B cell (primary cell): ENCODE measurements at regions not wholly inside any gene's neighbourhood (a gene's known extent, or its start where the extent isn't known, plus 50 kb on each side); places are given as distances from the start of the nearest gene placed in this dataset.

Source experiments
- ATAC-seq: fragments of 200-7000 bp; cut with Tn5 transposase; one replicate; pipeline ENCODE4 v1.10.0; 2021; ENCODE audit warnings: low read depth, mild to moderate bottlenecking, moderate number of reproducible peaks, moderate library complexity
- CTCF ChIA-PET: fragments of 350-600 bp; sonication (Branson Sonifier 250); formaldehyde crosslinking; loops from one replicate; lab custom pipeline; 2021; ENCODE audit warnings: antibody characterized with exemption, inconsistent platforms; lab: Charles Lee
- POLR2A ChIA-PET: fragments of 350-600 bp; sonication (Branson Sonifier 250); formaldehyde crosslinking; loops from one replicate; lab custom pipeline; 2021; ENCODE audit warnings: antibody characterized with exemption; lab: Charles Lee
- DNase-seq: peaks from one replicate; pipeline ENCODE4 v3.0.0; 2013
- H2AFZ ChIP-seq: 2 replicates; pipeline ENCODE4 v1.6.1; 2012; ENCODE audit warnings: mild to moderate bottlenecking, low read depth, low read length; ENCODE audit not compliant: insufficient read depth, poor library complexity, severe bottlenecking
- H3K27ac ChIP-seq, 2 donors: 1 replicate in 1 of 2; 2 replicates in 1 of 2; pipeline ENCODE4 v1.5.1; 2012 to 2013; ENCODE audit warnings: low read length in 2 of 2, mild to moderate bottlenecking in 2 of 2, moderate library complexity in 1 of 2
- H3K27me3 ChIP-seq, 4 experiments: fragments of 200-600 bp in 1 of 4; sonication (generic) in 1 of 4; replicated peaks in 1 of 4; 1 replicate in 2 of 4; 2 replicates in 2 of 4; pipeline versions ENCODE4 v1.6.1 to v1.7.0; 2013 to 2016; ENCODE audit warnings: low read length in 3 of 4, mild to moderate bottlenecking in 2 of 4, mixed read lengths in 1 of 4, moderate library complexity in 1 of 4; ENCODE audit not compliant: insufficient read depth in 4 of 4, control insufficient read depth in 3 of 4; ENCODE audit errors: control extremely low read depth in 1 of 4
- H3K36me3 ChIP-seq, 2 experiments: replicated peaks in 1 of 2; 1 replicate in 1 of 2; 2 replicates in 1 of 2; pipeline versions ENCODE4 v1.6.1 to v1.7.1; 2013; ENCODE audit warnings: low read length in 1 of 2; ENCODE audit not compliant: insufficient read depth in 2 of 2, control insufficient read depth in 1 of 2; ENCODE audit errors: control extremely low read depth in 1 of 2, extremely low read depth in 1 of 2
- H3K4me1 ChIP-seq, 2 donors: fragments of 200-600 bp in 1 of 2; sonication (generic) in 1 of 2; 1 replicate in 1 of 2; 2 replicates in 1 of 2; pipeline versions ENCODE4 v1.5.1 to v1.6.1; 2013 to 2017; ENCODE audit warnings: low read length in 2 of 2; ENCODE audit not compliant: control insufficient read depth in 2 of 2, insufficient read depth in 2 of 2
- H3K4me2 ChIP-seq: replicated peaks from 2 replicates; pipeline ENCODE3; 2012; ENCODE audit warnings: mild to moderate bottlenecking, low read depth, low read length; ENCODE audit not compliant: poor library complexity, severe bottlenecking
- H3K4me3 ChIP-seq, 5 experiments: fragments of 200-600 bp in 1 of 5; sonication (generic) in 1 of 5; 1 replicate in 3 of 5; 2 replicates in 2 of 5; pipeline versions ENCODE4 v1.5.1 to v1.7.0; 2011 to 2016; ENCODE audit warnings: low read length in 4 of 5, mild to moderate bottlenecking in 4 of 5, low read depth in 2 of 5, control low read depth in 1 of 5, moderate library complexity in 1 of 5; ENCODE audit not compliant: insufficient read depth in 1 of 5; ENCODE audit errors: control extremely low read depth in 1 of 5, extremely low read depth in 1 of 5
- H3K79me2 ChIP-seq: fragments of 200-600 bp; sonication (generic); one replicate; pipeline ENCODE4 v1.6.0; 2016; ENCODE audit warnings: low read length; ENCODE audit not compliant: control insufficient read depth, insufficient read depth
- H3K9ac ChIP-seq: fragments of 200-600 bp; sonication (generic); 2 replicates; pipeline ENCODE4 v1.6.1; 2017; ENCODE audit warnings: mild to moderate bottlenecking, low read length, moderate library complexity
- H3K9me3 ChIP-seq, 3 donors: one replicate each; pipeline versions ENCODE4 v1.6.1 to v1.7.1; 2013; ENCODE audit warnings: low read length in 2 of 3; ENCODE audit not compliant: control insufficient read depth in 2 of 3, insufficient read depth in 1 of 3; ENCODE audit errors: control extremely low read depth in 1 of 3
- H4K20me1 ChIP-seq: 2 replicates; pipeline ENCODE4 v1.6.0; 2012; ENCODE audit warnings: mild to moderate bottlenecking, low read length; ENCODE audit not compliant: insufficient read depth, control insufficient read depth, poor library complexity, severe bottlenecking
- H3K27ac Mint-ChIP-seq: one replicate; pipeline ENCODE4 v1.8.0; 2021; ENCODE audit warnings: mixed read lengths
- H3K27me3 Mint-ChIP-seq: one replicate; pipeline ENCODE4 v1.8.0; 2021; ENCODE audit warnings: mixed read lengths
- H3K4me1 Mint-ChIP-seq: one replicate; pipeline ENCODE4 v1.8.0; 2021; ENCODE audit warnings: mixed read lengths
- H3K4me3 Mint-ChIP-seq: one replicate; pipeline ENCODE4 v1.8.0; 2021; ENCODE audit warnings: mixed read lengths
- H3K9me3 Mint-ChIP-seq: one replicate; pipeline ENCODE4 v1.8.0; 2022; ENCODE audit warnings: mixed read lengths; ENCODE audit not compliant: insufficient read depth
- EZH2 ChIP-seq: IDR thresholded peaks from 2 replicates; pipeline ENCODE4 v1.6.1; 2012; ENCODE audit warnings: borderline replicate concordance, low read depth, mild to moderate bottlenecking, moderate library complexity, low read length; ENCODE audit not compliant: insufficient read depth, poor library complexity, severe bottlenecking
- WGBS: methylation state at CpG from one replicate; pipeline ENCODE4 v1.1.5; 2013; ENCODE audit warnings: missing lambda C conversion rate; ENCODE audit not compliant: insufficient coverage; 5-methylcytosine and 5-hydroxymethylcytosine counted together
- intact Hi-C: fragments of 100-400 bp; cut with micrococcal nuclease; formaldehyde crosslinking; loops from one replicate; pipeline ENCODE4 v1.10.0; 2022
- TF ChIP-seq, protein P1 (sequence below): fragments of 200-600 bp; IDR thresholded peaks from one replicate; pipeline ENCODE4 v1.8.0; 2022; ENCODE audit warnings: antibody characterized with exemption, mild to moderate bottlenecking

DNA sequence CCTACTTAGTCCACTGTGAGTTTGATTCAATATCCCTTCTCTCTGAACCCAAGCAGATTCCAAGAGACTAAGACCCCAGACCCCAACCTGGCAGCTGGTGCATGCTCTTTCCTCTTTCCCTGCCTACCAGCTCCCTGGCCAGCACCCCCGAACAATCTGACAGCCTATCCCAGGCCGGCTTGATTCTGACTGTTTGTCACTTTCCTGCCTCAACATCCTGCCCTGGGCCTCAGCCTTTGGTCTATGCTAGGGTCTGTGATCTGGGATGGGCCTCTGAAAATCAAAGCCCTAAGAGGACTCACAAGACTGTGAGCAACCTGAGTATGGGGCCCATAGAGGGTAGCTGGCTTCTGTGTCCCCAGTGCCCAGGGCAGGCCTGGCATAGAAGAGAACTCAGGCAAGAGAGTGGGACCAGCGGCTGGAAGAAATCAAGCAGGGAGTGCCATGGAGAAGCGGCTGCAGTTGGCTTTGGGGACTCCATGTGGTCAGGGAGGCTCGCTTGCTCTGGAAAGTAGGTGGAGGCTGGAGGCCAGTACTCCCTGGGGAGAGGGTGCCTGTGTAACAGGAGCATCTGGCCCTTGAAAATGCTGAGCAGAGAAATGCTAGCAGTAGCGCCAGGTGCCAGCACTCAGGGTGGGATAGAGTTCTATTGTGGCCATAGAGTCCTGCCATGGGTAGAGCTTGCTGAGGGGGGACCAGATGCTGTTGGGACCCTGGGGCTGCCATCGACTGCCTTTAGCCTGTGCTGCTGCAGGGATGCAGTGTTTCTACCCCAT, 343.9 kb downstream of the DYSF start:
- no peak overlapping the region for H3K9ac ChIP-seq
- H3K27ac Mint-ChIP-seq = no peak overlapping the region
- H2AFZ ChIP-seq = no peak overlapping the region
- CTCF ChIA-PET = no interaction called here
- no peaks in the 10 kb centered on the region for H3K27me3 ChIP-seq
- H3K27ac ChIP-seq = no peak overlapping the region
- H3K9me3 ChIP-seq = no peaks in the 10 kb centered on the region
- H3K4me2 ChIP-seq = no peak overlapping the region
- H3K9me3 Mint-ChIP-seq = no peaks in the 10 kb centered on the region
- no peaks in the 10 kb centered on the region for H3K27me3 Mint-ChIP-seq
- TF ChIP-seq, protein P1, sequence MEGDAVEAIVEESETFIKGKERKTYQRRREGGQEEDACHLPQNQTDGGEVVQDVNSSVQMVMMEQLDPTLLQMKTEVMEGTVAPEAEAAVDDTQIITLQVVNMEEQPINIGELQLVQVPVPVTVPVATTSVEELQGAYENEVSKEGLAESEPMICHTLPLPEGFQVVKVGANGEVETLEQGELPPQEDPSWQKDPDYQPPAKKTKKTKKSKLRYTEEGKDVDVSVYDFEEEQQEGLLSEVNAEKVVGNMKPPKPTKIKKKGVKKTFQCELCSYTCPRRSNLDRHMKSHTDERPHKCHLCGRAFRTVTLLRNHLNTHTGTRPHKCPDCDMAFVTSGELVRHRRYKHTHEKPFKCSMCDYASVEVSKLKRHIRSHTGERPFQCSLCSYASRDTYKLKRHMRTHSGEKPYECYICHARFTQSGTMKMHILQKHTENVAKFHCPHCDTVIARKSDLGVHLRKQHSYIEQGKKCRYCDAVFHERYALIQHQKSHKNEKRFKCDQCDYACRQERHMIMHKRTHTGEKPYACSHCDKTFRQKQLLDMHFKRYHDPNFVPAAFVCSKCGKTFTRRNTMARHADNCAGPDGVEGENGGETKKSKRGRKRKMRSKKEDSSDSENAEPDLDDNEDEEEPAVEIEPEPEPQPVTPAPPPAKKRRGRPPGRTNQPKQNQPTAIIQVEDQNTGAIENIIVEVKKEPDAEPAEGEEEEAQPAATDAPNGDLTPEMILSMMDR = no peak
- TF ChIP-seq EZH2 = no peak
- ATAC-seq (no peak), DNase-seq (no peak)
- no peaks in the 10 kb centered on the region for H3K36me3 ChIP-seq
- no peak overlapping the region for H3K4me3 Mint-ChIP-seq
- POLR2A ChIA-PET = no interaction called here
- H4K20me1 ChIP-seq = no peaks in the 10 kb centered on the region
- H3K4me1 Mint-ChIP-seq = no peaks in the 10 kb centered on the region
- no peaks in the 10 kb centered on the region for H3K79me2 ChIP-seq
- no peaks in the 10 kb centered on the region for H3K4me1 ChIP-seq
- 90% methylated on average over 5 of the region's 7 CpGs for WGBS
- intact Hi-C loops = no loop called here
- no peak overlapping the region for H3K4me3 ChIP-seq

GRCh38 chr2:71796174-71796593, 342.8 kb downstream of the DYSF start:
- no peak for DNase-seq

More at GRCh38 chr2:71796174-71796593, 342.8 kb downstream of the DYSF start:
- Histone ChIP-seq H3K9ac (no peak overlapping the region), H3K27ac (no peak overlapping the region), H3K9me3 (no peaks in the 10 kb centered on the region), H2AFZ (no peak overlapping the region), H3K4me2 (no peak overlapping the region), H3K79me2 (no peaks in the 10 kb centered on the region), H3K27me3 (no peaks in the 10 kb centered on the region), H3K36me3 (no peaks in the 10 kb centered on the region), H3K4me1 (no peaks in the 10 kb centered on the region), H4K20me1 (no peaks in the 10 kb centered on the region), H3K4me3 (no peak overlapping the region)
- H3K9me3 Mint-ChIP-seq = no peaks in the 10 kb centered on the region
- WGBS = 69% methylated on average over 9 of the region's 9 CpGs
- TF ChIP-seq, protein P1 = no peak
- TF ChIP-seq EZH2 = no peak
- H3K4me1 Mint-ChIP-seq = no peaks in the 10 kb centered on the region
- no peak for ATAC-seq
- no peak overlapping the region for H3K4me3 Mint-ChIP-seq
- intact Hi-C loops = no loop called here
- no peaks in the 10 kb centered on the region for H3K27me3 Mint-ChIP-seq
- CTCF ChIA-PET = no interaction called here
- H3K27ac Mint-ChIP-seq = no peak overlapping the region
- POLR2A ChIA-PET = no interaction called here
